IMR-90 (cell line): ENCODE measurements at regions not wholly inside any gene's neighbourhood (a gene's known extent, or its start where the extent isn't known, plus 50 kb on each side); places are given as distances from the start of the nearest gene placed in this dataset.

Experiments
- ELK1 ChIP-seq: fragments of 150-350 bp; IDR thresholded peaks from 2 replicates; pipeline ENCODE4 v1.6.1; 2016; ENCODE audit warnings: low read depth, mild to moderate bottlenecking, low read length, moderate library complexity, borderline replicate concordance
- MAFK ChIP-seq: IDR thresholded peaks from 2 replicates; pipeline ENCODE4 v1.6.1; 2012; ENCODE audit warnings: low read depth, low read length, improper control_type of control experiment
- MAZ ChIP-seq: IDR thresholded peaks from 2 replicates; pipeline ENCODE4 v1.6.1; 2012; ENCODE audit warnings: low read depth, mild to moderate bottlenecking, low read length, improper control_type of control experiment, moderate library complexity, borderline replicate concordance
- NFE2L2 ChIP-seq: fragments of 150-350 bp; IDR thresholded peaks from 2 replicates; pipeline ENCODE4 v1.6.1; 2016; ENCODE audit warnings: low read depth, mild to moderate bottlenecking, low read length
- POLR2A ChIP-seq: IDR thresholded peaks from 2 replicates; pipeline ENCODE4 v1.6.1; 2012; ENCODE audit warnings: mild to moderate bottlenecking, low read depth, low read length
- RAD21 ChIP-seq: IDR thresholded peaks from 2 replicates; pipeline ENCODE4 v1.6.1; 2012; ENCODE audit warnings: low read length, improper control_type of control experiment
- RCOR1 ChIP-seq: IDR thresholded peaks from 2 replicates; pipeline ENCODE4 v1.6.1; 2012; ENCODE audit warnings: mild to moderate bottlenecking, low read length, improper control_type of control experiment; ENCODE audit not compliant: insufficient replicate concordance
- RFX5 ChIP-seq: IDR thresholded peaks from 2 replicates; pipeline ENCODE4 v1.8.0; 2012; ENCODE audit warnings: low read depth, mild to moderate bottlenecking, low read length, moderate library complexity
- TF ChIP-seq, protein P1 (sequence below): conservative IDR thresholded peaks from 2 replicates; pipeline ENCODE4 v1.5.1; 2012; ENCODE audit warnings: mild to moderate bottlenecking, low read depth, low read length, improper control_type of control experiment

GRCh38 chrX:35017284-35017683 is 74.7 kb downstream of the FAM47B start:
- TF ChIP-seq RCOR1, result no peak
- no peak for TF ChIP-seq POLR2A
- no peak for TF ChIP-seq MAZ
- TF ChIP-seq MAFK, result no peak
- TF ChIP-seq, protein P1, sequence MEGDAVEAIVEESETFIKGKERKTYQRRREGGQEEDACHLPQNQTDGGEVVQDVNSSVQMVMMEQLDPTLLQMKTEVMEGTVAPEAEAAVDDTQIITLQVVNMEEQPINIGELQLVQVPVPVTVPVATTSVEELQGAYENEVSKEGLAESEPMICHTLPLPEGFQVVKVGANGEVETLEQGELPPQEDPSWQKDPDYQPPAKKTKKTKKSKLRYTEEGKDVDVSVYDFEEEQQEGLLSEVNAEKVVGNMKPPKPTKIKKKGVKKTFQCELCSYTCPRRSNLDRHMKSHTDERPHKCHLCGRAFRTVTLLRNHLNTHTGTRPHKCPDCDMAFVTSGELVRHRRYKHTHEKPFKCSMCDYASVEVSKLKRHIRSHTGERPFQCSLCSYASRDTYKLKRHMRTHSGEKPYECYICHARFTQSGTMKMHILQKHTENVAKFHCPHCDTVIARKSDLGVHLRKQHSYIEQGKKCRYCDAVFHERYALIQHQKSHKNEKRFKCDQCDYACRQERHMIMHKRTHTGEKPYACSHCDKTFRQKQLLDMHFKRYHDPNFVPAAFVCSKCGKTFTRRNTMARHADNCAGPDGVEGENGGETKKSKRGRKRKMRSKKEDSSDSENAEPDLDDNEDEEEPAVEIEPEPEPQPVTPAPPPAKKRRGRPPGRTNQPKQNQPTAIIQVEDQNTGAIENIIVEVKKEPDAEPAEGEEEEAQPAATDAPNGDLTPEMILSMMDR, result no peak
- TF ChIP-seq RFX5, result no peak
- TF ChIP-seq NFE2L2, result no peak
- no peak for TF ChIP-seq RAD21
- no peak for TF ChIP-seq ELK1
